WTC11 (cell line): ENCODE measurements at regions not wholly inside any gene's neighbourhood (a gene's known extent, or its start where the extent isn't known, plus 50 kb on each side); places are given as distances from the start of the nearest gene placed in this dataset.

Experiments
- ATAC-seq: fragments of 200-7000 bp; cut with Tn5 transposase; 2 replicates; pipeline ENCODE4 v1.10.0; 2021; ENCODE audit warnings: mild to moderate bottlenecking, moderate library complexity
- CTCF ChIA-PET: fragments of 300-600 bp; sonication (Branson Sonifier 250); formaldehyde crosslinking; loops from one replicate; lab custom pipeline; 2021; ENCODE audit warnings: antibody characterized with exemption; lab: Charles Lee
- POLR2A ChIA-PET: fragments of 350-600 bp; sonication (Branson Sonifier 250); formaldehyde crosslinking; loops from one replicate; lab custom pipeline; 2021; ENCODE audit warnings: antibody characterized with exemption; lab: Charles Lee
- DNase-seq: peaks from one replicate; pipeline ENCODE4 v3.0.0; 2021; ENCODE audit warnings: low spot score
- H3K27ac Mint-ChIP-seq: 2 replicates; pipeline ENCODE4 v1.8.0; 2021; ENCODE audit warnings: mixed read lengths
- H3K27me3 Mint-ChIP-seq: 2 replicates; pipeline ENCODE4 v1.8.0; 2021; ENCODE audit warnings: low read depth, mild to moderate bottlenecking, moderate library complexity, mixed read lengths
- H3K36me3 Mint-ChIP-seq: 2 replicates; pipeline ENCODE4 v1.8.0; 2021; ENCODE audit warnings: mixed read lengths
- H3K4me1 Mint-ChIP-seq: 2 replicates; pipeline ENCODE4 v1.8.0; 2022; ENCODE audit warnings: mixed read lengths
- H3K4me3 Mint-ChIP-seq: 2 replicates; pipeline ENCODE4 v1.8.0; 2021; ENCODE audit warnings: mild to moderate bottlenecking, moderate library complexity, mixed read lengths
- H3K9me3 Mint-ChIP-seq: 2 replicates; pipeline ENCODE4 v1.8.0; 2021; ENCODE audit warnings: mixed read lengths
- AFF4 ChIP-seq: sonication (generic); formaldehyde crosslinking; IDR thresholded peaks from 2 replicates; pipeline ENCODE4 v1.8.1; 2023; ENCODE audit warnings: mild to moderate bottlenecking, missing genetic modification reagents, borderline replicate concordance
- ATF1 ChIP-seq: sonication (generic); formaldehyde crosslinking; IDR thresholded peaks from 2 replicates; pipeline ENCODE4 v1.8.1; 2023; ENCODE audit warnings: mild to moderate bottlenecking, moderate library complexity, missing genetic modification reagents
- ATF3 ChIP-seq: sonication (generic); formaldehyde crosslinking; conservative IDR thresholded peaks from 2 replicates; pipeline ENCODE4 v1.8.1; 2022; ENCODE audit warnings: mild to moderate bottlenecking, missing genetic modification reagents
- CBFB ChIP-seq: sonication (generic); formaldehyde crosslinking; IDR thresholded peaks from 2 replicates; pipeline ENCODE4 v1.8.1; 2022; ENCODE audit warnings: mild to moderate bottlenecking, low read depth, missing genetic modification reagents
- E2F4 ChIP-seq: sonication (generic); formaldehyde crosslinking; IDR thresholded peaks from 2 replicates; pipeline ENCODE4 v1.8.1; 2022; ENCODE audit warnings: low read depth, mild to moderate bottlenecking, moderate library complexity, missing genetic modification reagents, borderline replicate concordance
- ELF4 ChIP-seq: sonication (generic); formaldehyde crosslinking; IDR thresholded peaks from 2 replicates; pipeline ENCODE4 v1.8.1; 2022; ENCODE audit warnings: low read depth, mild to moderate bottlenecking, moderate library complexity, missing genetic modification reagents
- GRHL2 ChIP-seq: fragments of 250-450 bp; sonication (Bioruptor Pico); IDR thresholded peaks from 2 replicates; pipeline ENCODE4 v1.8.0; 2022; ENCODE audit warnings: mild to moderate bottlenecking, moderate library complexity; ENCODE audit not compliant: insufficient replicate concordance, severe bottlenecking
- IRF2 ChIP-seq: sonication (generic); formaldehyde crosslinking; IDR thresholded peaks from 2 replicates; pipeline ENCODE4 v1.8.0; 2022; ENCODE audit warnings: low read depth, missing genetic modification reagents, borderline replicate concordance
- MLX ChIP-seq: sonication (generic); formaldehyde crosslinking; IDR thresholded peaks from 2 replicates; pipeline ENCODE4 v1.8.1; 2023; ENCODE audit warnings: mild to moderate bottlenecking, missing genetic modification reagents, moderate library complexity
- NFYB ChIP-seq: sonication (generic); formaldehyde crosslinking; conservative IDR thresholded peaks from 2 replicates; pipeline ENCODE4 v1.8.0; 2022; ENCODE audit warnings: low read depth, missing genetic modification reagents
- SMAD4 ChIP-seq: sonication (generic); formaldehyde crosslinking; IDR thresholded peaks from 2 replicates; pipeline ENCODE4 v1.8.0; 2022; ENCODE audit warnings: mild to moderate bottlenecking, missing genetic modification reagents
- SOX15 ChIP-seq: fragments of 250-450 bp; sonication (Bioruptor Pico); IDR thresholded peaks from 2 replicates; pipeline ENCODE4 v1.9.0; 2021; ENCODE audit warnings: mild to moderate bottlenecking
- SP1 ChIP-seq: sonication (generic); formaldehyde crosslinking; conservative IDR thresholded peaks from 2 replicates; pipeline ENCODE4 v1.8.1; 2022; ENCODE audit warnings: missing genetic modification reagents
- TEAD4 ChIP-seq: sonication (generic); formaldehyde crosslinking; IDR thresholded peaks from 2 replicates; pipeline ENCODE4 v1.8.0; 2022; ENCODE audit warnings: mild to moderate bottlenecking, missing genetic modification reagents
- ZMAT4 ChIP-seq: fragments of 250-450 bp; sonication (Bioruptor Pico); IDR thresholded peaks from 2 replicates; pipeline ENCODE4 v1.9.0; 2021; ENCODE audit warnings: mild to moderate bottlenecking
- ZNF263 ChIP-seq: sonication (generic); formaldehyde crosslinking; IDR thresholded peaks from 2 replicates; pipeline ENCODE4 v1.8.1; 2022; ENCODE audit warnings: low read depth, mild to moderate bottlenecking, moderate library complexity, missing genetic modification reagents
- ZNF317 ChIP-seq: sonication (generic); formaldehyde crosslinking; IDR thresholded peaks from 2 replicates; pipeline ENCODE4 v1.8.1; 2023; ENCODE audit warnings: low read depth, mild to moderate bottlenecking, moderate library complexity, missing genetic modification reagents, borderline replicate concordance
- ZNF396 ChIP-seq: fragments of 250-450 bp; sonication (Bioruptor Pico); IDR thresholded peaks from 2 replicates; pipeline ENCODE4 v1.8.0; 2021; ENCODE audit warnings: mild to moderate bottlenecking, moderate library complexity, borderline replicate concordance
- ZNF416 ChIP-seq: fragments of 250-450 bp; sonication (Bioruptor Pico); IDR thresholded peaks from 2 replicates; pipeline ENCODE4 v1.9.0; 2021; ENCODE audit warnings: mild to moderate bottlenecking, inconsistent platforms
- ZNF425 ChIP-seq: fragments of 250-450 bp; sonication (Bioruptor Pico); conservative IDR thresholded peaks from 2 replicates; pipeline ENCODE4 v1.9.0; 2021; ENCODE audit warnings: mild to moderate bottlenecking
- ZNF671 ChIP-seq: fragments of 250-450 bp; sonication (Bioruptor Pico); IDR thresholded peaks from 2 replicates; pipeline ENCODE4 v1.8.0; 2021; ENCODE audit warnings: mild to moderate bottlenecking

GRCh38 chr9:86767373-86767772 is 179.9 kb downstream of the GAS1 start (continued):
- no peak for TF ChIP-seq AFF4 (CRISPR knock-in tag)
- TF ChIP-seq NFYB (CRISPR knock-in tag) = no peak
- no peak for TF ChIP-seq ZNF416 (CRISPR knock-in tag)
- TF ChIP-seq ELF4 (CRISPR knock-in tag) = no peak
- no peak for TF ChIP-seq SP1
- no peak for TF ChIP-seq IRF2 (CRISPR knock-in tag)
- no peak for TF ChIP-seq ZNF263 (CRISPR knock-in tag)
- TF ChIP-seq CBFB (CRISPR knock-in tag) = no peak
- no peak for TF ChIP-seq ZMAT4 (CRISPR knock-in tag)
- TF ChIP-seq, all 79 proteins: peak for 0

- Mint-ChIP-seq H3K4me3 (no peak overlapping the region), H3K27ac (no peak overlapping the region), H3K4me1 (peaks cover 10% of the 10 kb centered on the region), H3K9me3 (peaks cover 10% of the 10 kb centered on the region), H3K27me3 (0 out of 2 replicates have a peak, but pooled peaks cover under 1% of the 10 kb centered on the region), H3K36me3 (no peaks in the 10 kb centered on the region)
- ATAC-seq = no peak
- no peak for TF ChIP-seq ZMAT4 (CRISPR knock-in tag)
- TF ChIP-seq GRHL2 = no peak
- no peak for TF ChIP-seq E2F4 (CRISPR knock-in tag)
- TF ChIP-seq MLX (CRISPR knock-in tag) = no peak
- TF ChIP-seq IRF2 (CRISPR knock-in tag) = no peak
- no peak for TF ChIP-seq SOX15
- TF ChIP-seq ATF1 (CRISPR knock-in tag) = no peak
- no peak for TF ChIP-seq SMAD4 (CRISPR knock-in tag)
- no peak for TF ChIP-seq ZNF317 (CRISPR knock-in tag)
- no peak for TF ChIP-seq ZNF396 (CRISPR knock-in tag)
- TF ChIP-seq ZNF425 (CRISPR knock-in tag) = no peak
- no peak for TF ChIP-seq TEAD4 (CRISPR knock-in tag)
- TF ChIP-seq ATF3 (CRISPR knock-in tag) = no peak
- no peak for TF ChIP-seq ZNF671 (CRISPR knock-in tag)
- ChIA-PET CTCF (no interaction called here), POLR2A (no interaction called here)
- DNase-seq = no peak
Observed at GRCh38 chr9:86766912-86767311, 180.4 kb downstream of the GAS1 start.
